ENCODE measurements at regions not wholly inside any gene's neighbourhood (a gene's known extent, or its start where the extent isn't known, plus 50 kb on each side); places are given as distances from the start of the nearest gene placed in this dataset.
A peak's percentile ranks its signal among the peaks of the same experiment; 100 is the strongest.

DNA sequence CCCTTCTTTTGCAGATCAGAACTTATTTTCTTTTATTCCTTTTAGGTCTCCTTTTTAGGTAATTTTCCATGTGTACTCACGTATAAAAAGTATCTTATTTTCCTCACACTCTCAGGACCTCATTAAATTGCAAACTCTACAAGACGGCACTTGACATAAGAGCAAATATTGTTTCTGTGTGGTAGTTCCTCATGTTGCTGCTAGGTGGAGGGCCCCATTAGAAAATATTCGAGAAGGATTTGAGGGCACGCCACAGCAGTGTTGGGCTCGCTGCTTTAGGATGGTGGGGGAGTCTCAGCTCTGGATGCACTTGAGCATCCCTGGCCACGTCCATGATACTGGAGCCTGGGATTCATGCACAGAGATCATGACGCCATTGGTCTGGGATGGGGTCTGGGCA, 64.9 kb upstream of the ZFP64 start (continued):
- TF ChIP-seq, protein P1, sequence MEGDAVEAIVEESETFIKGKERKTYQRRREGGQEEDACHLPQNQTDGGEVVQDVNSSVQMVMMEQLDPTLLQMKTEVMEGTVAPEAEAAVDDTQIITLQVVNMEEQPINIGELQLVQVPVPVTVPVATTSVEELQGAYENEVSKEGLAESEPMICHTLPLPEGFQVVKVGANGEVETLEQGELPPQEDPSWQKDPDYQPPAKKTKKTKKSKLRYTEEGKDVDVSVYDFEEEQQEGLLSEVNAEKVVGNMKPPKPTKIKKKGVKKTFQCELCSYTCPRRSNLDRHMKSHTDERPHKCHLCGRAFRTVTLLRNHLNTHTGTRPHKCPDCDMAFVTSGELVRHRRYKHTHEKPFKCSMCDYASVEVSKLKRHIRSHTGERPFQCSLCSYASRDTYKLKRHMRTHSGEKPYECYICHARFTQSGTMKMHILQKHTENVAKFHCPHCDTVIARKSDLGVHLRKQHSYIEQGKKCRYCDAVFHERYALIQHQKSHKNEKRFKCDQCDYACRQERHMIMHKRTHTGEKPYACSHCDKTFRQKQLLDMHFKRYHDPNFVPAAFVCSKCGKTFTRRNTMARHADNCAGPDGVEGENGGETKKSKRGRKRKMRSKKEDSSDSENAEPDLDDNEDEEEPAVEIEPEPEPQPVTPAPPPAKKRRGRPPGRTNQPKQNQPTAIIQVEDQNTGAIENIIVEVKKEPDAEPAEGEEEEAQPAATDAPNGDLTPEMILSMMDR (IDR thresholded peaks at IDR 0.05; ENCODE audit: control extremely low read depth in 1 of 3, insufficient read depth in 1 of 3, low read depth in 1 of 3, low read length in 3 of 3), result peak in 1 of 3 experiments; percentile 7; a peak in 1 of 4 replicates
- TF ChIP-seq GABPA (IDR thresholded peaks at IDR 0.05; ENCODE audit: borderline replicate concordance, insufficient read depth, low read length), result no peak
- no peak for TF ChIP-seq NRF1 (IDR thresholded peaks at IDR 0.05; ENCODE audit: low read depth, low read length)
- no peak for TF ChIP-seq POLR2AphosphoS5 (IDR thresholded peaks at IDR 0.05; ENCODE audit: low read depth, low read length)
- TF ChIP-seq TAF1 (IDR thresholded peaks at IDR 0.05; ENCODE audit: low read depth, low read length), result no peak
- TF ChIP-seq, protein P2, sequence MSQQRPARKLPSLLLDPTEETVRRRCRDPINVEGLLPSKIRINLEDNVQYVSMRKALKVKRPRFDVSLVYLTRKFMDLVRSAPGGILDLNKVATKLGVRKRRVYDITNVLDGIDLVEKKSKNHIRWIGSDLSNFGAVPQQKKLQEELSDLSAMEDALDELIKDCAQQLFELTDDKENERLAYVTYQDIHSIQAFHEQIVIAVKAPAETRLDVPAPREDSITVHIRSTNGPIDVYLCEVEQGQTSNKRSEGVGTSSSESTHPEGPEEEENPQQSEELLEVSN (IDR thresholded peaks at IDR 0.05), result no peak
- no peak for TF ChIP-seq FOSL1 (IDR thresholded peaks at IDR 0.05; ENCODE audit: insufficient read depth, low read depth, low read length)
- TF ChIP-seq RBBP5 (IDR thresholded peaks at IDR 0.05; ENCODE audit: borderline replicate concordance, low read depth, low read length), result no peak
- peak; percentile 22 to 26 for TF ChIP-seq RAD21 (IDR thresholded peaks at IDR 0.05 in 1 of 2, conservative IDR thresholded peaks at IDR 0.05 in 1 of 2; ENCODE audit: low read depth in 2 of 2, low read length in 2 of 2)
- TF ChIP-seq SP2 (IDR thresholded peaks at IDR 0.05; ENCODE audit: low read length), result no peak
- TF ChIP-seq CHD2 (IDR thresholded peaks at IDR 0.05; ENCODE audit: low read length), result no peak
- no peak for TF ChIP-seq TBP (IDR thresholded peaks at IDR 0.05; ENCODE audit: low read depth, low read length)
- TF ChIP-seq RXRA (IDR thresholded peaks at IDR 0.05; ENCODE audit: insufficient read depth, low read depth, low read length), result no peak
- no peak for TF ChIP-seq CREB1 (IDR thresholded peaks at IDR 0.05)
- TF ChIP-seq SP4 (IDR thresholded peaks at IDR 0.05; ENCODE audit: low read length), result no peak
- TF ChIP-seq TCF12 (IDR thresholded peaks at IDR 0.05; ENCODE audit: low read depth, low read length), result no peak
- TF ChIP-seq SIX5 (IDR thresholded peaks at IDR 0.05; ENCODE audit: low read depth, low read length), result no peak

All from H1 (cell line).